Astrocyte (in vitro differentiated cells and primary cell): ENCODE measurements at regions not wholly inside any gene's neighbourhood (a gene's known extent, or its start where the extent isn't known, plus 50 kb on each side); places are given as distances from the start of the nearest gene placed in this dataset.
A peak's percentile ranks its signal among the peaks of the same experiment; 100 is the strongest.
"Not testable (repeated sequence)": the region's sequence is repeated elsewhere in the genome, so short reads cannot be mapped to it uniquely, and the experiment has no call there.

Source experiments
- DNase-seq: peaks from one replicate; pipeline ENCODE4 v3.0.0-alpha.2; 2010; ENCODE audit warnings: low read depth
- FAIRE-seq: peaks from 2 replicates; lab custom pipeline; 2011; peaks lifted over from hg19 to GRCh38; lab: Jason Lieb, UNC
- H2AFZ ChIP-seq: 2 replicates; pipeline ENCODE4 v1.6.0; 2012; ENCODE audit warnings: low read depth, low read length, inconsistent platforms
- H3K27ac ChIP-seq: 2 replicates; pipeline ENCODE4 v1.5.1; 2011; ENCODE audit warnings: low read depth, low read length, inconsistent platforms
- H3K27me3 ChIP-seq: 2 replicates; pipeline ENCODE4 v1.6.0; 2011; ENCODE audit warnings: low read length, inconsistent platforms; ENCODE audit not compliant: insufficient read depth
- H3K36me3 ChIP-seq: 2 replicates; pipeline ENCODE4 v1.5.1; 2011; ENCODE audit warnings: low read length, inconsistent platforms; ENCODE audit not compliant: insufficient read depth
- H3K4me1 ChIP-seq: 2 replicates; pipeline ENCODE4 v1.5.1; 2011; ENCODE audit warnings: low read length, inconsistent platforms; ENCODE audit not compliant: insufficient read depth
- H3K4me2 ChIP-seq: 2 replicates; pipeline ENCODE4 v1.6.0; 2012; ENCODE audit warnings: low read length, inconsistent platforms
- H3K4me3 ChIP-seq: 2 replicates; pipeline ENCODE4 v1.5.1; 2011; ENCODE audit warnings: low read depth, mild to moderate bottlenecking, low read length, inconsistent platforms; ENCODE audit not compliant: insufficient read depth
- H3K79me2 ChIP-seq: 2 replicates; pipeline ENCODE4 v1.6.0; 2012; ENCODE audit warnings: mild to moderate bottlenecking, low read length, inconsistent platforms; ENCODE audit not compliant: insufficient read depth
- H3K9ac ChIP-seq: 2 replicates; pipeline ENCODE4 v1.6.0; 2012; ENCODE audit warnings: mild to moderate bottlenecking, low read length, inconsistent platforms
- H3K9me3 ChIP-seq: 2 replicates; pipeline ENCODE4 v1.5.1; 2012; ENCODE audit warnings: low read depth, mild to moderate bottlenecking, low read length, inconsistent platforms; ENCODE audit not compliant: insufficient read depth
- H4K20me1 ChIP-seq: 2 replicates; pipeline ENCODE4 v1.6.0; 2012; ENCODE audit warnings: low read length, inconsistent platforms; ENCODE audit not compliant: insufficient read depth
- H3K27ac Mint-ChIP-seq: one replicate; pipeline ENCODE4 v1.8.0; 2021; ENCODE audit warnings: mild to moderate bottlenecking, mixed read lengths; ENCODE audit not compliant: unreplicated experiment
- H3K27me3 Mint-ChIP-seq: one replicate; pipeline ENCODE4 v1.8.0; 2021; ENCODE audit warnings: low read depth, mixed read lengths; ENCODE audit not compliant: unreplicated experiment
- H3K36me3 Mint-ChIP-seq: one replicate; pipeline ENCODE4 v1.8.0; 2021; ENCODE audit warnings: low read depth, mixed read lengths; ENCODE audit not compliant: unreplicated experiment
- H3K4me1 Mint-ChIP-seq: one replicate; pipeline ENCODE4 v1.8.0; 2021; ENCODE audit warnings: low read depth, mixed read lengths; ENCODE audit not compliant: unreplicated experiment
- H3K4me3 Mint-ChIP-seq: one replicate; pipeline ENCODE4 v1.8.0; 2021; ENCODE audit warnings: mild to moderate bottlenecking, moderate library complexity, mixed read lengths; ENCODE audit not compliant: unreplicated experiment
- H3K9me3 Mint-ChIP-seq: one replicate; pipeline ENCODE4 v1.8.0; 2021; ENCODE audit warnings: mild to moderate bottlenecking, mixed read lengths; ENCODE audit not compliant: unreplicated experiment
- EZH2 ChIP-seq: IDR thresholded peaks from 2 replicates; pipeline ENCODE4 v1.6.1; 2012; ENCODE audit warnings: mild to moderate bottlenecking, low read length, inconsistent platforms; ENCODE audit not compliant: insufficient read depth
- TF ChIP-seq, protein P1 (sequence below): IDR thresholded peaks from 2 replicates; pipeline ENCODE4 v1.5.1; 2011; ENCODE audit warnings: low read depth, mild to moderate bottlenecking, inconsistent platforms, low read length, moderate library complexity; ENCODE audit not compliant: insufficient read depth

DNA sequence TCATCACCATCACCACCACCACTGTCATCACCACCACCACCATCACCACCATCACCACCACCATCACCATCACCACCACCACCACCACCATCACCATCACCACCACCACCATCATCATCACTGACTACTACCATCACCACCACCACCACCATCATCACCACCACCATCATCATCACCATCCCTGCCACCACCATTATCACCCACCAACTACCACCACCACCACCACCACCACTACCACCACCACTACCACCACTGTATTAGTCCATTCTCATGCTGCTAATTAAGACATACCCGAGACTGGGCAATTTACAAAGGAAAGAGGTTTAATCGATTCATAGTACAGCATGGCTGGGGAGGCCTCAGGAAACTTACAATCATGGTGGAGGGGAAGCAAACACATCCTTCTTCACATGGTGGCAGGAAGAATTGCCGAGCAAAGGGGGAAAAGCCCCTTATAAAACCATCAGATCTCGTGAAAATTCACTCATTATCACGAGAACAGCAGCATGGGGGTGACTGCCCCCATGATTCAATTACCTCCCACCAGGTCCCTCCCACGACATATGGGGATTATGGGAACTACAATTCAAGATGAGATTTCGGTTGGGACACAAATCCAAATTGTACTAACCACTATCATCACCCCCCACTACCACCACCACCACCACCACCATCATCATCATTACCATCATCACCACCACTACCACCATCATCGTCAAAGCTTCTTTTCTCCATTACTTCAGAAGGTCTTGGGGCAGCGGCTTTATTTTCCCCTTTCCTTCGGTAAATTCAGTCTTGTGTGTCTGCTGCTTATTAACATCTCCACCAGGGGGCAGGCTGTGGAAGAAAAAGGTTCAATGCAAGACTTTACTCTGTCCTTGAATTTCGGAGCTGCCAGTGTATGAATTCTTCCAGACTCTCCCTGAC, 53.6 kb upstream of the SCAF4 start:
- not testable (repeated sequence) for H3K4me1 Mint-ChIP-seq, FAIRE-seq, H3K27ac Mint-ChIP-seq, H3K27ac ChIP-seq, H3K9ac ChIP-seq, H2AFZ ChIP-seq, H3K27me3 Mint-ChIP-seq, H3K36me3 ChIP-seq, H3K4me2 ChIP-seq, H3K27me3 ChIP-seq, H3K9me3 Mint-ChIP-seq, H3K4me3 ChIP-seq, H3K4me3 Mint-ChIP-seq, H4K20me1 ChIP-seq, H3K79me2 ChIP-seq, H3K36me3 Mint-ChIP-seq, H3K4me1 ChIP-seq, H3K9me3 ChIP-seq
- peak; percentile 31 for DNase-seq
- TF ChIP-seq, protein P1, sequence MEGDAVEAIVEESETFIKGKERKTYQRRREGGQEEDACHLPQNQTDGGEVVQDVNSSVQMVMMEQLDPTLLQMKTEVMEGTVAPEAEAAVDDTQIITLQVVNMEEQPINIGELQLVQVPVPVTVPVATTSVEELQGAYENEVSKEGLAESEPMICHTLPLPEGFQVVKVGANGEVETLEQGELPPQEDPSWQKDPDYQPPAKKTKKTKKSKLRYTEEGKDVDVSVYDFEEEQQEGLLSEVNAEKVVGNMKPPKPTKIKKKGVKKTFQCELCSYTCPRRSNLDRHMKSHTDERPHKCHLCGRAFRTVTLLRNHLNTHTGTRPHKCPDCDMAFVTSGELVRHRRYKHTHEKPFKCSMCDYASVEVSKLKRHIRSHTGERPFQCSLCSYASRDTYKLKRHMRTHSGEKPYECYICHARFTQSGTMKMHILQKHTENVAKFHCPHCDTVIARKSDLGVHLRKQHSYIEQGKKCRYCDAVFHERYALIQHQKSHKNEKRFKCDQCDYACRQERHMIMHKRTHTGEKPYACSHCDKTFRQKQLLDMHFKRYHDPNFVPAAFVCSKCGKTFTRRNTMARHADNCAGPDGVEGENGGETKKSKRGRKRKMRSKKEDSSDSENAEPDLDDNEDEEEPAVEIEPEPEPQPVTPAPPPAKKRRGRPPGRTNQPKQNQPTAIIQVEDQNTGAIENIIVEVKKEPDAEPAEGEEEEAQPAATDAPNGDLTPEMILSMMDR: peak; percentile 82

DNA sequence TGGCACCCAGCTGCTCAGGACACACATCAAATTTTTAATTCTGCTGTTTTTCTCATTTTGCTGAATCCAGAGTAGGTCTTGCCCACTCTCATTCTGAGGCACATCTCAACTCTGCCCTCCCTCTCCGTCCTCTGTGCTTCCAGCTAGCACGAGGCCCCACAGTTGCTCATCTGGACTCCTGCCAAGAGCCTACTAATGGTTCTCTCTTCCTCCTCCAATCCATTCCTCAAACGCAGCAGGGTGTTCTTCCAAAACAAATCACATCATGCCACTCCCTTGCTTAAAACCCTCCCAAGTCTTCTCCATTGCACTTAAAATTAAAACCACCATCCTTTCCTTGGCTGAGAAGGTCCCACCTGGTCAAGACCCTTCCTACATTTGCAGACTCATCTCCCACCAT, 49.8 kb upstream of the SCAF4 start:
- no peaks in the 10 kb centered on the region for H3K9me3 Mint-ChIP-seq
- FAIRE-seq (no peak), DNase-seq (peak; percentile 13)
- Histone ChIP-seq H4K20me1 (no peaks in the 10 kb centered on the region), H3K27me3 (no peaks in the 10 kb centered on the region), H3K4me3 (no peak overlapping the region), H3K79me2 (no peaks in the 10 kb centered on the region), H3K27ac (no peak overlapping the region), H3K9ac (no peak overlapping the region), H3K4me1 (no peaks in the 10 kb centered on the region), H2AFZ (no peak overlapping the region), H3K4me2 (no peak overlapping the region), H3K36me3 (no peaks in the 10 kb centered on the region), H3K9me3 (no peaks in the 10 kb centered on the region)
- H3K4me1 Mint-ChIP-seq: no peaks in the 10 kb centered on the region
- no peaks in the 10 kb centered on the region for H3K36me3 Mint-ChIP-seq
- H3K27me3 Mint-ChIP-seq: peaks cover 4% of the 10 kb centered on the region
- H3K27ac Mint-ChIP-seq: no peak overlapping the region
- TF ChIP-seq EZH2: no peak
- TF ChIP-seq, protein P1: no peak
- H3K4me3 Mint-ChIP-seq: no peak overlapping the region
